Esophagus squamous epithelium (tissue), 5 donors: ENCODE measurements at regions not wholly inside any gene's neighbourhood (a gene's known extent, or its start where the extent isn't known, plus 50 kb on each side); places are given as distances from the start of the nearest gene placed in this dataset.

ENCODE experiments used
- DNase-seq: peaks from one replicate; lab custom pipeline; 2025; lab: John Stamatoyannopoulos, UW
- H3K27ac ChIP-seq, 4 donors: fragments of 200-600 bp; sonication (generic); one replicate each; pipeline ENCODE4 v1.5.1; 2016 to 2019; ENCODE audit warnings: mild to moderate bottlenecking in 1 of 4
- H3K27me3 ChIP-seq, 4 donors: fragments of 200-600 bp; sonication (generic); 1 replicate in 3 of 4; 2 replicates in 1 of 4; pipeline versions ENCODE4 v1.5.1 to v1.6.0; 2017 to 2021; ENCODE audit warnings: antibody characterized with exemption in 1 of 4
- H3K36me3 ChIP-seq, 3 donors: fragments of 200-600 bp; sonication (generic); one replicate each; pipeline ENCODE4 v1.5.1; 2016 to 2019
- H3K4me1 ChIP-seq, 3 donors: fragments of 200-600 bp; sonication (generic); one replicate each; pipeline ENCODE4 v1.5.1; 2017 to 2019
- H3K4me3 ChIP-seq, 4 donors: fragments of 200-600 bp; sonication (generic); 1 replicate in 3 of 4; 2 replicates in 1 of 4; pipeline ENCODE4 v1.5.1; 2016 to 2019; ENCODE audit warnings: mild to moderate bottlenecking in 2 of 4, moderate library complexity in 1 of 4
- H3K9me3 ChIP-seq, 3 donors: fragments of 200-600 bp; sonication (generic); one replicate each; pipeline ENCODE4 v1.5.1; 2016 to 2019
- CTCF ChIP-seq, 6 experiments: fragments of 450-650 bp in 4 of 6; fragments of 200-600 bp in 2 of 6; sonication (generic) in 2 of 6; IDR thresholded peaks; one replicate each; pipeline ENCODE4 v1.5.1; 2016 to 2019; ENCODE audit warnings: antibody characterized with exemption in 6 of 6, mild to moderate bottlenecking in 4 of 6, moderate library complexity in 4 of 6
- POLR2A ChIP-seq, 4 donors: fragments of 450-650 bp; IDR thresholded peaks; one replicate each; pipeline ENCODE4 v1.6.1; 2017; ENCODE audit warnings: antibody characterized with exemption in 4 of 4, mild to moderate bottlenecking in 4 of 4, moderate library complexity in 3 of 4
- WGBS, 2 donors: methylation state at CpG; one replicate each; pipeline ENCODE4 v1.1.5; 2018; 5-methylcytosine and 5-hydroxymethylcytosine counted together
- intact Hi-C: fragments of 100-400 bp; cut with DNase I; formaldehyde crosslinking; loops from one replicate; pipeline ENCODE4 v1.15.0; 2022
- donor health status: DM: yes; HTN: yes; CAD: no.

GRCh38 chr2:142478206-142478605 is 347.4 kb upstream of the LRP1B start:
- TF ChIP-seq POLR2A (IDR thresholded peaks at IDR 0.05) (no peak), CTCF (IDR thresholded peaks at IDR 0.05) (no peak)
- no peak overlapping the region for H3K4me3 ChIP-seq
- WGBS, 2 donors = 33 to 54% methylated on average over 2 of the region's 2 CpGs
- no peaks in the 10 kb centered on the region for H3K9me3 ChIP-seq
- no peaks in the 10 kb centered on the region for H3K4me1 ChIP-seq
- no peak for DNase-seq
- no peaks in the 10 kb centered on the region for H3K36me3 ChIP-seq
- no peaks in the 10 kb centered on the region for H3K27me3 ChIP-seq
- intact Hi-C loops = no loop called here
- no peak overlapping the region for H3K27ac ChIP-seq

- TF ChIP-seq CTCF (IDR thresholded peaks at IDR 0.05) = no peak
- no peak for TF ChIP-seq POLR2A (IDR thresholded peaks at IDR 0.05)
- Histone ChIP-seq H3K27me3 (no peaks in the 10 kb centered on the region), H3K4me3 (no peak overlapping the region), H3K9me3 (no peaks in the 10 kb centered on the region), H3K27ac (no peak overlapping the region), H3K36me3 (no peaks in the 10 kb centered on the region), H3K4me1 (no peaks in the 10 kb centered on the region)
- no peak for DNase-seq
- intact Hi-C loops = no loop called here
- 25 to 50% methylated on average over 1 of the region's 1 CpG for WGBS, 2 donors
These were observed 341.6 kb upstream of the LRP1B start for GRCh38 chr2:142472382-142472781.

GRCh38 chr2:142467321-142467720 is 336.5 kb upstream of the LRP1B start:
- H3K4me3 ChIP-seq = no peak overlapping the region
- 44 to 50% methylated on average over 1 of the region's 1 CpG for WGBS, 2 donors
- TF ChIP-seq CTCF (IDR thresholded peaks at IDR 0.05) (no peak), POLR2A (IDR thresholded peaks at IDR 0.05) (no peak)
- H3K9me3 ChIP-seq = no peaks in the 10 kb centered on the region
- no peaks in the 10 kb centered on the region for H3K27me3 ChIP-seq
- H3K4me1 ChIP-seq = no peaks in the 10 kb centered on the region
- intact Hi-C loops = no loop called here
- H3K27ac ChIP-seq = no peak overlapping the region
- H3K36me3 ChIP-seq = no peaks in the 10 kb centered on the region
- no peak for DNase-seq

GRCh38 chr2:142463047-142463446 is 332.2 kb upstream of the LRP1B start:
- TF ChIP-seq CTCF (IDR thresholded peaks at IDR 0.05) (no peak), POLR2A (IDR thresholded peaks at IDR 0.05) (no peak)
- Histone ChIP-seq H3K9me3 (no peaks in the 10 kb centered on the region), H3K4me1 (no peaks in the 10 kb centered on the region), H3K27me3 (no peaks in the 10 kb centered on the region), H3K4me3 (no peak overlapping the region), H3K36me3 (no peaks in the 10 kb centered on the region), H3K27ac (no peak overlapping the region)
- intact Hi-C loops = no loop called here
- DNase-seq = no peak
- WGBS, 2 donors = 68 to 74% methylated on average over 3 of the region's 3 CpGs

GRCh38 chr2:142462306-142462705 is 331.5 kb upstream of the LRP1B start:
- no peak overlapping the region for H3K27ac ChIP-seq
- H3K4me1 ChIP-seq = no peaks in the 10 kb centered on the region
- H3K9me3 ChIP-seq = no peaks in the 10 kb centered on the region
- intact Hi-C loops = no loop called here
- WGBS, 2 donors = 62 to 64% methylated on average over 1 of the region's 1 CpG
- no peaks in the 10 kb centered on the region for H3K27me3 ChIP-seq
- no peaks in the 10 kb centered on the region for H3K36me3 ChIP-seq
- DNase-seq = no peak
- no peak overlapping the region for H3K4me3 ChIP-seq
- TF ChIP-seq CTCF (IDR thresholded peaks at IDR 0.05) (no peak), POLR2A (IDR thresholded peaks at IDR 0.05) (no peak)
